GM23248 (cell line): ENCODE measurements at regions not wholly inside any gene's neighbourhood (a gene's known extent, or its start where the extent isn't known, plus 50 kb on each side); places are given as distances from the start of the nearest gene placed in this dataset.

Source experiments
- DNase-seq: peaks from one replicate; pipeline ENCODE4 v3.0.0-alpha.2; 2015
- H2AFZ ChIP-seq: fragments of 200-600 bp; sonication (generic); 2 replicates; pipeline ENCODE4 v1.6.1; 2016; ENCODE audit warnings: antibody characterized with exemption
- H3F3A ChIP-seq: fragments of 200-600 bp; sonication (generic); 2 replicates; pipeline ENCODE4 v1.6.1; 2016; ENCODE audit warnings: mild to moderate bottlenecking, antibody characterized with exemption, mixed run types; ENCODE audit not compliant: insufficient read depth
- H3K27ac ChIP-seq: fragments of 200-600 bp; sonication (generic); 2 replicates; pipeline ENCODE4 v1.5.1; 2016; ENCODE audit warnings: mild to moderate bottlenecking
- H3K27me3 ChIP-seq: fragments of 200-600 bp; sonication (generic); replicated peaks from 2 replicates; pipeline ENCODE4 v1.6.1; 2016; ENCODE audit warnings: mild to moderate bottlenecking; ENCODE audit not compliant: insufficient read depth
- H3K36me3 ChIP-seq: fragments of 200-600 bp; sonication (generic); 2 replicates; pipeline ENCODE4 v1.6.1; 2016; ENCODE audit warnings: low read depth, mild to moderate bottlenecking
- H3K4me1 ChIP-seq: fragments of 200-600 bp; sonication (generic); 2 replicates; pipeline ENCODE4 v1.6.1; 2016; ENCODE audit warnings: mild to moderate bottlenecking; ENCODE audit not compliant: insufficient read depth
- H3K4me2 ChIP-seq: fragments of 200-600 bp; sonication (generic); one replicate; pipeline ENCODE4 v1.6.1; 2016; ENCODE audit warnings: mild to moderate bottlenecking; ENCODE audit not compliant: unreplicated experiment
- H3K4me3 ChIP-seq: fragments of 200-600 bp; sonication (generic); 2 replicates; pipeline ENCODE4 v1.5.1; 2016; ENCODE audit warnings: mild to moderate bottlenecking
- H3K79me2 ChIP-seq: fragments of 200-600 bp; sonication (generic); 2 replicates; pipeline ENCODE4 v1.6.1; 2016; ENCODE audit warnings: mild to moderate bottlenecking; ENCODE audit not compliant: insufficient read depth
- H3K9ac ChIP-seq: fragments of 200-600 bp; sonication (generic); 2 replicates; pipeline ENCODE4 v1.6.1; 2016; ENCODE audit warnings: mild to moderate bottlenecking
- H3K9me2 ChIP-seq: fragments of 200-600 bp; sonication (generic); 2 replicates; pipeline ENCODE4 v1.6.1; 2016; ENCODE audit warnings: mixed run types, mild to moderate bottlenecking, moderate library complexity; ENCODE audit not compliant: insufficient read depth
- H3K9me3 ChIP-seq: fragments of 200-600 bp; sonication (generic); one replicate; pipeline ENCODE4 v1.6.1; 2017; ENCODE audit warnings: low read depth
- H4K20me1 ChIP-seq: fragments of 200-600 bp; sonication (generic); 2 replicates; pipeline ENCODE4 v1.6.0; 2016; ENCODE audit not compliant: insufficient read depth
- EZH2 ChIP-seq: fragments of 200-600 bp; sonication (generic); IDR thresholded peaks from 2 replicates; pipeline ENCODE4 v1.6.1; 2018; ENCODE audit warnings: antibody characterized with exemption, mild to moderate bottlenecking; ENCODE audit not compliant: insufficient read depth, poor library complexity, severe bottlenecking
- EZH2phosphoT487 ChIP-seq: fragments of 200-600 bp; sonication (generic); IDR thresholded peaks from 2 replicates; pipeline ENCODE4 v1.6.1; 2018; ENCODE audit warnings: antibody characterized with exemption, moderate library complexity, mild to moderate bottlenecking, low read depth; ENCODE audit not compliant: insufficient read depth
- WGBS, 2 experiments: methylation state at CpG; one replicate each; pipeline ENCODE4 v1.1.6; 2015 to 2017; ENCODE audit warnings: low lambda C conversion rate in 2 of 2, low coverage in 1 of 2; ENCODE audit errors: missing lambda C conversion rate in 2 of 2; 5-methylcytosine and 5-hydroxymethylcytosine counted together
- in situ Hi-C: fragments of 300-500 bp; cut with MboI; formaldehyde crosslinking; loops from 2 replicates; pipeline ENCODE4 v1.15.0; 2020

GRCh38 chr18:24923138-24923537, 428.8 kb downstream of the ZNF521 start:
- H3K4me2 ChIP-seq: no peak overlapping the region

GRCh38 chr18:24924066-24924716, 427.8 kb downstream of the ZNF521 start:
- Histone ChIP-seq H4K20me1 (no peaks in the 10 kb centered on the region), H3K9ac (no peak overlapping the region), H3K9me3 (no peaks in the 10 kb centered on the region), H3K36me3 (no peaks in the 10 kb centered on the region), H3K79me2 (no peaks in the 10 kb centered on the region), H3K4me2 (no peak overlapping the region), H3K4me3 (no peak overlapping the region), H3F3A (no peaks in the 10 kb centered on the region), H3K27ac (no peak overlapping the region), H3K4me1 (no peaks in the 10 kb centered on the region; the same call in 1 of the 2 replicates), H2AFZ (no peak overlapping the region), H3K27me3 (peaks cover 7% of the 10 kb centered on the region), H3K9me2 (no peaks in the 10 kb centered on the region)
- DNase-seq: no peak
- in situ Hi-C loops: no loop called here
- TF ChIP-seq EZH2phosphoT487: no peak
- no peak for TF ChIP-seq EZH2
- 78% methylated on average over 12 of the region's 12 CpGs for WGBS, 2 experiments

More at GRCh38 chr18:24923138-24923537, 428.8 kb downstream of the ZNF521 start:
- in situ Hi-C loops: no loop called here
- TF ChIP-seq EZH2: no peak
- no peak for TF ChIP-seq EZH2phosphoT487
- H3K27me3 ChIP-seq: peaks cover 10% of the 10 kb centered on the region
- H2AFZ ChIP-seq: no peak overlapping the region
- H3K9me2 ChIP-seq: no peaks in the 10 kb centered on the region
- no peak overlapping the region for H3K9ac ChIP-seq
- H3K36me3 ChIP-seq: no peaks in the 10 kb centered on the region
- H3K27ac ChIP-seq: no peak overlapping the region
- WGBS, 2 experiments: 0 to 3% methylated on average over 1 of the region's 1 CpG
- DNase-seq: no peak
- no peaks in the 10 kb centered on the region; the same call in 1 of the 2 replicates for H3K4me1 ChIP-seq
- H3K79me2 ChIP-seq: no peaks in the 10 kb centered on the region
- H3K4me3 ChIP-seq: no peak overlapping the region
- H3K9me3 ChIP-seq: no peaks in the 10 kb centered on the region
- H4K20me1 ChIP-seq: no peaks in the 10 kb centered on the region
- no peaks in the 10 kb centered on the region for H3F3A ChIP-seq

DNA sequence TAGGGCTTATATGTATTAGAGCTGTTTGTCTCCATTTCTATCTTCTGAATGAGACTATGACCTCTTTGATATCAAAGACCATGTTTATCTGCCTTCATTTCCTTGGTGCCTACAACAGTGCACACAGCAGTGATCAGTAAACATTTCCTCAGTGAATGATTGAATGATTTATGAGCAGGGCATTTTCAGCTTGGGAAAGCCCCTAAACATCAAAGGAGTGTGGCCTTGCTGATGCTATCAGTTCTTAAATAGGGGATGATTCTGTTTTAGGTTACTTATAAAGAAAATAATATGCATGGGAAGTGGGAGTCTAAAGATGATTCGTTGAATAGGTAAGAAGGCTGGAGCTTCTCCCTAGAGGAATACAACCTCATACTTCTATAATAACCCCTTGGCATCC, 425.3 kb downstream of the ZNF521 start:
- H4K20me1 ChIP-seq: no peaks in the 10 kb centered on the region
- no peak overlapping the region for H2AFZ ChIP-seq
- H3K9me3 ChIP-seq: no peaks in the 10 kb centered on the region
- no peak overlapping the region for H3K4me2 ChIP-seq
- WGBS, 2 experiments: 51 to 58% methylated on average over 1 of the region's 1 CpG
- no peaks in the 10 kb centered on the region; the same call in 1 of the 2 replicates for H3K4me1 ChIP-seq
- no peak for TF ChIP-seq EZH2phosphoT487
- peaks cover 7% of the 10 kb centered on the region for H3K27me3 ChIP-seq
- H3K9ac ChIP-seq: no peak overlapping the region
- H3K27ac ChIP-seq: no peak overlapping the region
- no peaks in the 10 kb centered on the region for H3K36me3 ChIP-seq
- H3K9me2 ChIP-seq: no peaks in the 10 kb centered on the region
- in situ Hi-C loops: no loop called here
- no peak overlapping the region for H3K4me3 ChIP-seq
- DNase-seq: no peak
- H3F3A ChIP-seq: no peaks in the 10 kb centered on the region
- H3K79me2 ChIP-seq: no peaks in the 10 kb centered on the region

- no peak overlapping the region for H2AFZ ChIP-seq
- H3K9ac ChIP-seq: no peak overlapping the region
- in situ Hi-C loops: no loop called here
- H3K79me2 ChIP-seq: no peaks in the 10 kb centered on the region
- H3K27me3 ChIP-seq: peaks cover 7% of the 10 kb centered on the region
- H3K27ac ChIP-seq: no peak overlapping the region
- H3K9me2 ChIP-seq: no peaks in the 10 kb centered on the region
- no peak for DNase-seq
- no peaks in the 10 kb centered on the region for H3F3A ChIP-seq
- no peak overlapping the region for H3K4me3 ChIP-seq
- H3K4me2 ChIP-seq: no peak overlapping the region
- no peaks in the 10 kb centered on the region for H3K4me1 ChIP-seq
- no peaks in the 10 kb centered on the region for H3K36me3 ChIP-seq
- H4K20me1 ChIP-seq: no peaks in the 10 kb centered on the region
- TF ChIP-seq EZH2 (no peak), EZH2phosphoT487 (no peak)
- no peaks in the 10 kb centered on the region for H3K9me3 ChIP-seq
- WGBS, 2 experiments: 25 to 30% methylated on average over 8 of the region's 8 CpGs
These were observed 423.6 kb downstream of the ZNF521 start for GRCh38 chr18:24928301-24928878.
